CD14-positive monocyte (primary cell): ENCODE measurements at regions not wholly inside any gene's neighbourhood (a gene's known extent, or its start where the extent isn't known, plus 50 kb on each side); places are given as distances from the start of the nearest gene placed in this dataset.

ENCODE experiments used
- DNase-seq, 3 donors: peaks; one replicate each; pipeline ENCODE4 v3.0.0-alpha.2; 2011 to 2022
- H2AFZ ChIP-seq: 2 replicates; pipeline ENCODE4 v1.6.0; 2012; ENCODE audit warnings: mild to moderate bottlenecking, low read depth, low read length, inconsistent platforms; ENCODE audit not compliant: insufficient read depth, poor library complexity, severe bottlenecking
- H3K27ac ChIP-seq, 2 donors: 1 replicate in 1 of 2; 2 replicates in 1 of 2; pipeline ENCODE4 v1.5.1; 2012 to 2013; ENCODE audit warnings: low read length in 2 of 2, control low read depth in 1 of 2, inconsistent platforms in 1 of 2, low read depth in 1 of 2, mild to moderate bottlenecking in 1 of 2
- H3K27me3 ChIP-seq, 2 donors: one replicate each; pipeline versions ENCODE4 v1.6.0 to v1.6.1; 2011 to 2013; ENCODE audit warnings: low read length in 2 of 2; ENCODE audit not compliant: control insufficient read depth in 2 of 2, insufficient read depth in 2 of 2
- H3K36me3 ChIP-seq, 2 donors: replicated peaks in 1 of 2; 1 replicate in 1 of 2; 2 replicates in 1 of 2; pipeline versions ENCODE4 v1.5.1 to v1.6.1; 2012 to 2013; ENCODE audit warnings: low read length in 2 of 2, control low read depth in 1 of 2, inconsistent platforms in 1 of 2, mild to moderate bottlenecking in 1 of 2; ENCODE audit not compliant: insufficient read depth in 2 of 2, control insufficient read depth in 1 of 2
- H3K4me1 ChIP-seq, 2 donors: 1 replicate in 1 of 2; 2 replicates in 1 of 2; pipeline versions ENCODE4 v1.5.1 to v1.6.1; 2012 to 2013; ENCODE audit warnings: low read length in 2 of 2, control low read depth in 1 of 2, inconsistent platforms in 1 of 2, mild to moderate bottlenecking in 1 of 2, moderate library complexity in 1 of 2; ENCODE audit not compliant: insufficient read depth in 2 of 2, control insufficient read depth in 1 of 2
- H3K4me2 ChIP-seq: replicated peaks from 2 replicates; pipeline ENCODE3; 2012; ENCODE audit warnings: low read length, moderate library complexity, mild to moderate bottlenecking; ENCODE audit not compliant: poor library complexity, severe bottlenecking; ENCODE audit errors: extremely low read depth
- H3K4me3 ChIP-seq, 3 experiments: fragments of 200-600 bp in 1 of 3; sonication (generic) in 1 of 3; replicated peaks in 1 of 3; 1 replicate in 2 of 3; 2 replicates in 1 of 3; pipeline ENCODE4 v1.5.1; 2011 to 2013; ENCODE audit warnings: low read length in 3 of 3, mild to moderate bottlenecking in 3 of 3, control low read depth in 2 of 3, low read depth in 2 of 3, inconsistent platforms in 1 of 3, moderate library complexity in 1 of 3
- H3K79me2 ChIP-seq: 2 replicates; pipeline ENCODE4 v1.6.0; 2012; ENCODE audit warnings: mild to moderate bottlenecking, control low read depth, inconsistent platforms, low read length, moderate library complexity; ENCODE audit not compliant: insufficient read depth
- H3K9ac ChIP-seq: 2 replicates; pipeline ENCODE4 v1.6.0; 2017; ENCODE audit warnings: low read length, mild to moderate bottlenecking; ENCODE audit not compliant: insufficient read depth, poor library complexity, severe bottlenecking
- H3K9me3 ChIP-seq, 2 donors: replicated peaks in 1 of 2; 1 replicate in 1 of 2; 2 replicates in 1 of 2; pipeline versions ENCODE4 v1.5.1 to v1.6.1; 2012 to 2013; ENCODE audit warnings: low read length in 2 of 2, control low read depth in 1 of 2; ENCODE audit not compliant: control insufficient read depth in 1 of 2, insufficient read depth in 1 of 2
- H4K20me1 ChIP-seq: 2 replicates; pipeline ENCODE4 v1.6.0; 2012; ENCODE audit warnings: mild to moderate bottlenecking, low read length, control low read depth, moderate library complexity; ENCODE audit not compliant: insufficient read depth
- H3K27ac Mint-ChIP-seq, 7 donors: one replicate each; pipeline ENCODE4 v1.8.0; 2020; ENCODE audit warnings: mild to moderate bottlenecking in 7 of 7, mixed read lengths in 7 of 7, moderate library complexity in 6 of 7, inconsistent platforms in 2 of 7
- H3K27me3 Mint-ChIP-seq, 3 donors: one replicate each; pipeline ENCODE4 v1.8.0; 2021 to 2022; ENCODE audit warnings: low read depth in 3 of 3, mild to moderate bottlenecking in 3 of 3, mixed read lengths in 3 of 3, moderate library complexity in 3 of 3, inconsistent platforms in 1 of 3
- H3K36me3 Mint-ChIP-seq, 2 donors: one replicate each; pipeline ENCODE4 v1.8.0; 2020; ENCODE audit warnings: mixed read lengths in 2 of 2, inconsistent platforms in 1 of 2, mild to moderate bottlenecking in 1 of 2
- H3K4me1 Mint-ChIP-seq: one replicate; pipeline ENCODE4 v1.8.0; 2020; ENCODE audit warnings: mild to moderate bottlenecking, mixed read lengths
- H3K4me3 Mint-ChIP-seq, 2 donors: one replicate each; pipeline ENCODE4 v1.8.0; 2020; ENCODE audit warnings: mild to moderate bottlenecking in 2 of 2, mixed read lengths in 2 of 2, moderate library complexity in 1 of 2
- H3K9me3 Mint-ChIP-seq, 7 donors: one replicate each; pipeline ENCODE4 v1.8.0; 2020 to 2022; ENCODE audit warnings: mixed read lengths in 7 of 7, mild to moderate bottlenecking in 6 of 7, moderate library complexity in 6 of 7, inconsistent platforms in 2 of 7
- CTCF ChIP-seq: fragments of 200-600 bp; IDR thresholded peaks from one replicate; pipeline ENCODE4 v1.8.0; 2022; ENCODE audit warnings: antibody characterized with exemption, mild to moderate bottlenecking
- WGBS: methylation state at CpG from one replicate; pipeline ENCODE4 v1.1.5; 2013; ENCODE audit warnings: missing lambda C conversion rate; ENCODE audit not compliant: insufficient coverage; 5-methylcytosine and 5-hydroxymethylcytosine counted together
- intact Hi-C, 2 donors: fragments of 100-400 bp; cut with micrococcal nuclease; formaldehyde crosslinking; loops; one replicate each; pipeline versions ENCODE4 v1.15.0 to v1.15.1; 2023

DNA sequence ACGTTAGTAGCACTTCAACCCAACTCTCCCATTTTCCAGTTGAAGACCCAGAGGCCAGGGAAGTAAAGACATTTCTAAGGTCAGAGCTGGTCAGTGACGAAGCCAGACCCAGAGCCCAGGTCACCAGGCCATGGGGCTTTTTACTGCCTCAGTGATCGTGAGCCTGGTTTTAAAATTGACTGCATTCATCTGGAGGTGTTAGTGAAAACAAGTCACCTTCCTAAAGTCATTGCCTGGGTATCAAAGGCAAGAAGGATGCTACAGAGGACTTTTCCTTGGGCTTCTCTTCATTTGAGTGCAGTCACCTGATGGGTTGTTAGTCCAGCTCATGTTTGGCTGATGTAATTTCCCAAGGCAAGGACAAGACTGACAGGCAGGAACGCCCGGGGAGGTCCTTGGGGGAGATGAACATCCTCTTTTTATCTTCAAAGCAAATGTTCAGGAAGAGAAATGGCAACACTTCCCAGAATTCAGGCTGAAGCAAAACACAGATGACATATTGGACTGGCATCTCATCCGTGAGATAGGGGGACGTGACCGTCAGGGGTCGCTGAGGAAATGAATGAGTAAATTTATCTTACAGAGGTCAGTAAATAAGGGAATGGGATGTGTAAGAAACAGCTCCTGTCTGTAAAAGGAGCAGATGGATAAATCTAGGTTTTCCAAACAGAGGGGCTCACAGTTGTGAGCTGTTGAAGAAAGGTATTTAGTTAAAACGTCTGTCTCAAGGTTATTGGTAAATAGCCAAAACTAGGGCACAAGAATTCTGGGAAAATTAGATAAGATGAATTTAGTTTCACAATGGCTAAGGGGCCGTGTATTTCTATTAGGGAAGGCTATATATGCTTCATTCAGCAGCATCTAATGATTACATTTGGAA lies 201.2 kb downstream of the OPA1 start:
- Mint-ChIP-seq H3K4me3 (peak overlapping the region in 1 of 2 donors; percentile 35), H3K4me1 (peaks cover 3% of the 10 kb centered on the region), H3K27me3 (peaks cover 8 to 29% (median 13%) of the 10 kb centered on the region in 3 donors), H3K9me3 (peaks cover 0 to 2% (median 0%) of the 10 kb centered on the region in 7 donors), H3K36me3 (no peaks in the 10 kb centered on the region), H3K27ac (peak overlapping the region in 2 of 7 donors; percentile 16 to 41)
- Histone ChIP-seq H3K9ac (no peak overlapping the region), H4K20me1 (no peaks in the 10 kb centered on the region), H3K36me3 (no peaks in the 10 kb centered on the region), H3K27me3 (no peaks in the 10 kb centered on the region), H3K27ac (no peak overlapping the region), H2AFZ (no peak overlapping the region), H3K9me3 (no peaks in the 10 kb centered on the region), H3K4me3 (no peak overlapping the region), H3K79me2 (no peaks in the 10 kb centered on the region), H3K4me1 (no peaks in the 10 kb centered on the region), H3K4me2 (no peak overlapping the region)
- DNase-seq: peak in 1 of 3 donors; percentile 7
- whole genome bisulfite sequencing: 50% methylated on average over 5 of the region's 11 CpGs
- TF ChIP-seq CTCF: no peak
- intact Hi-C loops: no loop called here

DNA sequence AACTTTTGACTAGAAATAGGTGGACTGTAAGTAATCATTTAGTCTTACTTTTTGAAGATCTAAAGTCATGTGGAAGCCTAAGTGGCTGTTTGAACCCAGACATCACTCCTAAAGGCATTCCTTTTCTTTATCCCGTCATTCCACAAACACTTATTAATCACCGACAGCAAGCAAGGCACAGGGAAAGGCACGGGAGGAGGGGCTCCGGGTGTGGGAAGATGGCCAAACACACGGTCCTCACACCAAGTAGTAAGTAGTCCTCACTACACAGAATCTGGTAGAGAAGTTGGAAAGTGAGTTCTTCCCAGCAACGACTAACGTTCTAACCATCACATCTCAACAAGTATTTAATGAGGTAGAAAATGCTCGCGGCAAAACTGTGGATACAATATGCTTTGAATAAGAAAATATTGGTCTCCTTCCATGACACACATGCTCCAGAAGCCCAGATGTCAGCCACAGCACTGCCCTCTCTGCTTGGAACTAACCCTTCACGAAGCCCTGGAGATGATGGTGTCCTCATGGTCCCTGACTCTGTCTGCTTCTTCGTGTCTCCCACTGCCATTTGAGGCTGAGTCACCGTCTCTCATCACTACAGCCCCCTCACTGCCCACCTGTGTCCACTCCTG lies 202.2 kb downstream of the OPA1 start:
- Histone ChIP-seq H3K9me3 (no peaks in the 10 kb centered on the region), H3K27ac (no peak overlapping the region), H3K27me3 (no peaks in the 10 kb centered on the region), H3K4me2 (no peak overlapping the region), H3K36me3 (no peaks in the 10 kb centered on the region), H3K9ac (no peak overlapping the region), H2AFZ (no peak overlapping the region), H3K79me2 (no peaks in the 10 kb centered on the region), H3K4me1 (no peaks in the 10 kb centered on the region), H3K4me3 (no peak overlapping the region), H4K20me1 (no peaks in the 10 kb centered on the region)
- no peaks in the 10 kb centered on the region for H3K36me3 Mint-ChIP-seq
- peaks cover 3% of the 10 kb centered on the region for H3K4me1 Mint-ChIP-seq
- H3K4me3 Mint-ChIP-seq: no peak overlapping the region
- H3K27me3 Mint-ChIP-seq: peaks cover 8 to 23% (median 11%) of the 10 kb centered on the region in 3 donors
- no peak for DNase-seq
- intact Hi-C loops: no loop called here
- no peak for TF ChIP-seq CTCF
- H3K9me3 Mint-ChIP-seq: peaks cover 0 to 2% (median 0%) of the 10 kb centered on the region in 7 donors
- H3K27ac Mint-ChIP-seq: peak overlapping the region in 1 of 7 donors; percentile 5
- WGBS: 84% methylated on average over 3 of the region's 12 CpGs
